GM18861 (cell line): ENCODE measurements at regions not wholly inside any gene's neighbourhood (a gene's known extent, or its start where the extent isn't known, plus 50 kb on each side); places are given as distances from the start of the nearest gene placed in this dataset.

Source experiments
- ATAC-seq: cut with Tn5 transposase; IDR thresholded peaks from one replicate; pipeline ENCODE4 v1.9.1; 2021; ENCODE audit not compliant: unreplicated experiment

- no peak for ATAC-seq
Observed at GRCh38 chr18:66760559-66760958, 156.7 kb upstream of the CDH19 start.

- ATAC-seq, result no peak
Observed at GRCh38 chr18:66759050-66759828, 155.3 kb upstream of the CDH19 start.

- ATAC-seq, result no peak
Observed at GRCh38 chr18:66757946-66758345, 154.1 kb upstream of the CDH19 start.

GRCh38 chr18:66754335-66754734 is 150.4 kb upstream of the CDH19 start:
- ATAC-seq, result no peak

- ATAC-seq, result no peak
Observed at GRCh38 chr18:66752733-66753132, 148.8 kb upstream of the CDH19 start.

GRCh38 chr18:66749481-66750035 is 145.7 kb upstream of the CDH19 start:
- no peak for ATAC-seq

- ATAC-seq, result no peak
Observed at GRCh38 chr18:66749030-66749429, 145.1 kb upstream of the CDH19 start.

- ATAC-seq, result no peak
Observed at GRCh38 chr18:66742832-66743231, 138.9 kb upstream of the CDH19 start.

GRCh38 chr18:66735933-66736332 is 132.0 kb upstream of the CDH19 start:
- no peak for ATAC-seq

- no peak for ATAC-seq
Observed at GRCh38 chr18:66734451-66734850, 130.6 kb upstream of the CDH19 start.

GRCh38 chr18:66731890-66732289 is 128.0 kb upstream of the CDH19 start:
- ATAC-seq, result no peak

- ATAC-seq, result no peak
Observed at GRCh38 chr18:66729442-66730239, 125.8 kb upstream of the CDH19 start.

GRCh38 chr18:66728951-66729350 is 125.1 kb upstream of the CDH19 start:
- no peak for ATAC-seq

- no peak for ATAC-seq
Observed at GRCh38 chr18:66727991-66728390, 124.1 kb upstream of the CDH19 start.

GRCh38 chr18:66724664-66725356 is 120.9 kb upstream of the CDH19 start:
- no peak for ATAC-seq

- no peak for ATAC-seq
Observed at GRCh38 chr18:66722671-66723070, 118.8 kb upstream of the CDH19 start.

GRCh38 chr18:66708646-66709045 is 104.8 kb upstream of the CDH19 start:
- ATAC-seq, result no peak

- ATAC-seq, result no peak
Observed at GRCh38 chr18:66707473-66707872, 103.6 kb upstream of the CDH19 start.

- ATAC-seq, result no peak
Observed at GRCh38 chr18:66695281-66695680, 91.4 kb upstream of the CDH19 start.

- no peak for ATAC-seq
Observed at GRCh38 chr18:66694852-66695251, 91.0 kb upstream of the CDH19 start.

GRCh38 chr18:66687635-66688034 is 83.7 kb upstream of the CDH19 start:
- ATAC-seq, result no peak
